NCI-H526 (cell line): ENCODE measurements at regions not wholly inside any gene's neighbourhood (a gene's known extent, or its start where the extent isn't known, plus 50 kb on each side); places are given as distances from the start of the nearest gene placed in this dataset.

Source experiments
- DNase-seq, 2 experiments: peaks; one replicate each; lab custom pipeline; 2025; lab: John Stamatoyannopoulos, UW

DNA sequence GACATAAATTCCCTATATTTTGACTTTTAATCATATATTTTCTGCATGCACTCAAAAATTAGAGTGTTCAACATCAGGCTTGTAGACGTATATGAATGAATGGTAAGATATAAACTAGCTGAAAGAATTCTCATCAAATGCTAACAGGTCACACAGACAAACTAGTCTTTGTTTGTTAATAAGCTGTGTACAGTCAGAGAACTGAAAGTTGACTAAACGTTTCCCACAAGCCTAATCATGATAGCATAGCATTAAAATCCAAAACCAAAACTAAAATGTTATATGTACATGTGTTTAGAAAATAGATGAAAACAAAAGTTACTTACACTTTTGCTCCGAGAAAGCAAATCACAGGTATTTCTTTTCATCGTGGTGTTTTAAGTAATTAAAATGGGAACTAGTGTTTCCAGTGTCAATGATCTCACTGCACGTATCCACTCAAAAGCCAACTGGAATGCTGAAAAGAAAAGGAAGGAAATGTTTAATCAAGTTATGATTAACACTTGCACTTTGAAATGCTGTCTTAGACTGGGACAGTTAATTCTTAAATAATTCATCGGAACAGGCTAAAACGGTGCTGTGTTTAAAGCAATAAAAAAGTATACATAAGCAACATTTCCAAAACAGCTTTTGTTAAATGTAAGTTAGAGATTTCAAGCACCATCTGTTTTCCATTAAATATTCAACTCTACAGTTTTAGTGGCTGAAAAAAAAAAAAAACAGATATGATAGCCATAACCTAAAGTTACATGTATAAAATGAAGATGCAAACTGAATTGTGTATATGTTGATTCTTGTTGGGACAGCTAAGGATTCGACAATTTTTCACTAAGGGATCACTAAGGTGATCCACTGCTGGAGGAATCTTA, 291.9 kb upstream of the PDE4D start:
- DNase-seq, result no peak

- no peak for DNase-seq
Observed at GRCh38 chr5:60184606-60185005, 291.1 kb upstream of the PDE4D start.

DNA sequence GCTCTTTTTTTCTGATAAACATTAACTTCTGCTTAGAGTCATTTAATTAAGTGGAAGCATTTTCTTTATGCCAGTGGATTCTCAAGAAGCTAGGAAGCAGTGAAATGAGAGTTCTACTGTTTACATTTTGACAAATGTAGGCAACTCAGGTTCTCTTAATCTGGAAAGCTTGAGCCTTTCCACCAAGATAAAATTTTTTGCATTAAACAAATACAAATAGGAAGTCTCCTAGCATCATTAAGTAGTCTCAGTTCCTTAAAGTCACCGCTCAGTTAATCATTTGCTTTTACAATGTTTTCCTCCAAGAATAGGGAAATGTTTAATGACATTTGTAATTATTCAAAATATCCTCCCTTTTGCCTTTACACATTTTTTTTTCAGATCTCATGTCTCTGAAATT, 290.4 kb upstream of the PDE4D start:
- DNase-seq, result no peak

- DNase-seq, result no peak
Observed at GRCh38 chr5:60178101-60178500, 284.6 kb upstream of the PDE4D start.

- DNase-seq, result no peak
Observed at GRCh38 chr5:60177596-60177995, 284.1 kb upstream of the PDE4D start.

DNA sequence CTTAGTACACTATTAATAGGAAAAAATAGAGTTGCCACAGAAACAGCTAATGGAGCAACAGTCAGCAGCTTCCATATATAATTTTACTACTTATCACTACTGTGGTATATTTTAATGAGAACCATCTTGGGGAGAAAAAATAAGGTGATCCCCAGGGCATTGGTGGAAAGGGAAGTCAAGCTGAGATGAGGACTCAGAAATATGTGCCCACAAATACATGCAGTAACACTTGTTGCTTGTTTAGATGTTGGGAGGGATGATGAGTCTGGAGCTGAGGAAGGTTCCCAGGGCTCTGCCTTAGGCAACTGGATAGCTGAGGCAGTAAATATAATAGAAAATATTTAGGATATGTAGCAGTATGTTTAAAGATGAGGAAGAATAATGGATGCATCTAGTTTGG, 280.1 kb upstream of the PDE4D start:
- no peak for DNase-seq

DNA sequence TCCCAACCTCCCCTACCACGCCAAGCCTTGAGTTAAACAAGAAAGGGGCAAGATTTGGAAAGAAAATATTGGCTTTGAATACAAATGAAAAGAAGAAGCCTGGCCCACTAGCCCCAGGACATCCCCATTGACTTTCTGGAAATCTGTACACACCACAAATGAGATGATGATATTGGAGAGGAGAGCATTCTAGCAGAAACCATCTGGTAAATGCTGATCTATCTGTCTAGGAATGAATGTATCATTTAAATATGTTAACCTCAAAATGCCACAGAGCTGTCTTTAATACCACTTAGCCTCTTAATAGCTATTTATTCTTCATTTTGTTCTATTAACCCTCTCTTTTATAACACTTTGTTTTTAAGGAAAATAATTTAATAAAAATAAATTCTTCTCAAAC, 270.2 kb upstream of the PDE4D start:
- no peak for DNase-seq

DNA sequence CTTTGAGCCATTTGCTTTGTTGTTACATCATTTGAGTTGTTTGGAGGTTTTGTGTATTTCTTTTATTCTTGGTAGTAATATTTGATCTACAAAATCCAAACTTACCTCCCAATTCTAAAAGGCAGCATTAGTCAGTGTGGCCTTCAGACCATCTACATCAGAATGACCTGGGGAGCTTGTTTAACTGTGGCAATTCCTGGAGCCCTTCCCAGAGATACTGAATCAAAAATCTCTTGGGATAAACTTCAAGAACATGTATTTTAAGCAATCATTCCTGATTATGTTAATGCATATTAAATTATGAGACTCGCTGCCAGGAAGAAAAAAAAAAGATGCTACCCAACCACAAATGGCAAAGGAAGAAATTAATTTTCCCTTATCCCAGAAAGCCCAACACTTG, 268.9 kb upstream of the PDE4D start:
- DNase-seq, result no peak

- DNase-seq, result peak in 1 of 2 experiments; percentile 7
Observed at GRCh38 chr5:60161340-60161934, 267.9 kb upstream of the PDE4D start.

DNA sequence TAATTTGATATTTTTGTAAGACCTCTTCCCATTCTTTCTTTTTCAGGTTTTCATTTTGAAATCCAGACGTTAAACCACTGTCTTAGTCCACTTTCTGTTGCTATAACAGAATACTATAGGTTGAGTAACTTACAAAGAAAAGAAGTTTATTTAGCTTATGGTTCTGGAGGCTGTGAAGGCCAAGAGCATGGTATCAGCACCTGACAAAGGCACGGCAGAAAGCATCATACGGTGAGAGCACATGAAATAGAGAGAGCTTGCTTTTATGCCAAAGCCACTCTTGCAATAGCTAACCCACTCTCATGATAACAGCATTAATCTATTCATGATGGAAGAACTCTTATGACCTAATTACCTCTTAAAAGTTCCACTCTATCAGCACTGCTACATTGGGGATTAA, 255.6 kb upstream of the PDE4D start:
- no peak for DNase-seq

- DNase-seq, result no peak
Observed at GRCh38 chr5:60148366-60148765, 254.8 kb upstream of the PDE4D start.

- DNase-seq, result no peak
Observed at GRCh38 chr5:60147791-60148190, 254.3 kb upstream of the PDE4D start.

DNA sequence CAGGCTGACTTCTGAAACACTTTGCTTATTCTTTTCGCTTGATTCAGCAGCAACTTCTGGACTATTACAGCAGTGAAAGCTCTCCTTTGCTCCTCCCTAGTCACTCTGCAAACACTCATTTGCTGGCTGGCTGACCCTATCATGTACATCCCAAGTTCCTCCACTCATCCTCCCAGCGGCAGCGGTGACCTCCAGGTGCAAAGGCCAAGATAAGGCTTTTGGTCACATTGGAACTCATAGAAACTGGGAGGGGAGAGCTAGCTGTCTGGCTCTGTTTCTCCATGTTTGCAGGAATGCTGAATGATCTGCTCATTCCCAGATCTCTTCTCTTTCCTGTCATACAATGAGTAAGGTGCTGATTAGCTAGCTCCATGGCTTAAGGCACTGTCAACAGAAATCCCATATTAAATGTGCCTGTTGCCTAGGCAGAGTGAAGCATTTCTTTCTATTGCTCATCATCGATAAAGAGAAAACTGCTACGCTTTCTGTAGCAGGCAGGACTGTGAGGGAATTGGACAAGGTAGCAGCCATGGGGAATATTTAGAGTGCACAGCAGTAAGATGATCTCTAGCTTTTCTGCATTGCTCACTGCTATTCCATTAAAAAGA, 250.5 kb upstream of the PDE4D start:
- DNase-seq, result no peak

GRCh38 chr5:60141119-60141518, 247.6 kb upstream of the PDE4D start:
- DNase-seq, result no peak

DNA sequence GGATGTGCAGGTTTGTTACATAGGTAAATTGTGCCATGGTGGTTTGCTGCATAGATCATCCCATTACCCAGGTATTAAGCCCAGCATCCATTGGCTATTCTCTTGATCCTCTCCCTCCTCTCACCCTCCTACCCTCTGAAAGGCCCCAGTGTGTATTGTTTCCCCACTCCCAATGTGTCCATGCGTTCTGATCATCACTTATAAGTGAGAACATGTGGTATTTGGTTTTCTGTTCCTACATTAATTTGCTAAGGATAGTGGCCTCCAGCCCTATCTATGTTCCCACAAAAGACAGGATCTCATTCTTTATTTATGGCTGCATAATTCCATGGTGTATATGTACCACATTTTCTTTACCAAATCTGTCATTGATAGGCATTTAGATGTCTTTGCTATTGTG, 243.3 kb upstream of the PDE4D start:
- DNase-seq, result no peak

DNA sequence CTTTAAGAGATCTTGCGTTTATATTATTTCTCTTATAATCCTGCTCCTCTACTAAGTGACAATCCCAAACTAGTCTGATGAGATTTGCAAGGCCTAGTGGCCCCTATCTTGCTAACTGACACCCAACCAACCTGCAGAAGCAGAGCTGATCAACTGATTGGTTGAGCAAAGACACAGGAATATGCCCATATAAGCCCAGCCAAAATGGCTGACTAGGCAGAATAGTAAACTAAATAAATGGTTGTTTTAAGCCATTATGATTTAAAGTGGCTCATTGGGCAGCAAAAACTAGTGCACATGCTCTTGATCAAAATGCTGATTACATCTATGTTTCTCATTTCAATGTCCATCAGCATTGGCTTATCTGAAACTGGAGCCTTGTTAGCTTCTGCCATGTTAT, 238.0 kb upstream of the PDE4D start:
- DNase-seq, result no peak

- no peak for DNase-seq
Observed at GRCh38 chr5:60125636-60126035, 232.1 kb upstream of the PDE4D start.

GRCh38 chr5:60102961-60103693, 209.6 kb upstream of the PDE4D start:
- no peak for DNase-seq

DNA sequence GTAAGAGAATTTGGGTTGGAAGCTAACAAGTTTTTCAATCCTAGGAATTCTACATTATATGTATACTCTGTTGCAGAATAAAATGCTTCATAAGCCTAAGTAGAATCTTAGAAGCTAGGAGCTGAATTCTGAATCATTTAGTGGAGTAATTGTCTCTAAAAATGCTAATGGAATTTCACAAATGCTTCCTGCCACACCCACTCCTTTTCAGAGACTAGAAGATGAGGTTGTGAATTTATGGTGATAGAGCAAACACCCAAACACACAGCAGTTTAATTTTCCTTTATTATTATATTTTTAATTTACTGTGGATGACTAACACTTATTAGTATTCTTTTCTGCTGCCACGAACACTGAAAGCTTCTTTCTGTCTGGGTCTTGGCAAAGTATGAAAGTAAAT, 208.0 kb upstream of the PDE4D start:
- DNase-seq, result no peak

DNA sequence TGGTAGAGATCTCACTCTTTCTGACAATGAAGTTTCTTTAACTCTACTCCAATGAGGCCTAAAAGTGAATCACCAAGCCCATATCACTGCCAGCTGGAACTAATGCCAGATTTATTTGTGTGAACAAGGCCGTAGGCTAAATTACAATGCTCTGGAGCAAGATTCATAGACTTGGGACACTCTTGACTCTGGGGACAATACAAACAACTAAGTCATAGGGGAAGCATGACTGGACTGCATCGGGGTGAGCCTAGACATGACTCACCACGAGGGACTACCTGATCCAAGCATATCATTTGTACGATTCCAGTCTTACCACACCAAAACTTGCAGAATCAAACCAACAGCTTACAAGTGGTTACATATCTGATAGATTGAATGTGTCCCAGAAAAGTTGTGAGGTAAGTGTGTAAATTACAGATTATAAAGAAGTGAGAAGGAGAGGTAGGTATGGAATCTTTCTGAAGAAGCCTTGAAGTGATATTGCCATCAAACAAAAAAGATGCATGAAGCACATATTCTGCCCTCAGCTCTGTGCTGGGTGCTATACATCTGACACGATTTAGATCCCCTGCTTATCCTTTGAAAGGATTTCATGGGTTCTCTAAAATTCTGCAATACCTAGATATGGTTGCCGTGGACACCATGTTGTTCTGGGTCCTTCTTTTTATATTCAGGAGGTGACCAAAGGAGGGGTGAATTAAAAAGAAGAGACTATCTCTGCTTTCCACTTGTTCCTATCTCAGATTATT, 199.3 kb upstream of the PDE4D start:
- no peak for DNase-seq

DNA sequence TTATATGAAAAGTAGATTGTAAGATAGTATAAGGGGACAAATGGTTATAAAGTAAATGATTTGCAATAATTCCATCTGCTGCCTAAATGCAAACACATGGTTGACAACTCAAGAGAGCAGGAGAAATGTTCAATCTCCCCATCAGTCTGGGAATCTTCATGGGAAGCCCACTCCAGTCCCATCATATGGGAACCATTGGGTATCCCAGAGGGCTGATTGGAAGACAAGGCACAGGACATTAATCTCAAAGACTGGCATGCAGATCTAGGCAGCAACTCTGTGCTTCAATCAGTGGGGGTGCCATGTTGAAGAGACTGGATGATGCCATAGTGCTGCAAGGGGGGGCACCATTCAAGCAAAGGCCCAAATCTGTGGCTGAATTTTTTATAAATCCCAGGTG, 193.1 kb upstream of the PDE4D start:
- DNase-seq, result no peak

DNA sequence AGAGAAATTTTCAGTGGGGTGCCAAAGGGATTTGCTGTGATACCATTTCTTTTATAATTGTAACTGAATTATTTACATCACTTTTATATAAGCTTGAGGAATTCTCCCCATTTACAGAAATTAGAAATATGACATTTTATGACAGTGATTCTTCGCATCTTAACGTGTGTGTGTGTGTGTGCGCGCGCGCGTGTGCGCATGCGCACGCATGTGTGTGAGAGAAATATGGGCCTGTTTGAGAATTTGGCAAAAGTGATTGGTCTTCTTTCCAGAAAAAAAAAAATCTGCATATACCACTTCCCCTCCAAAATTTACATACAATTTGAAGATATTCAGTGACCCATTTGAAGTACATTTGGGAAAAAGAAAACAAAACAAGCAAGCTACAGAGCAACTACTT, 190.7 kb upstream of the PDE4D start:
- DNase-seq, result no peak
